Naive B cell (primary cell): ENCODE measurements at regions not wholly inside any gene's neighbourhood (a gene's known extent, or its start where the extent isn't known, plus 50 kb on each side); places are given as distances from the start of the nearest gene placed in this dataset.
A peak's percentile ranks its signal among the peaks of the same experiment; 100 is the strongest.

Source experiments
- ATAC-seq, 2 donors: fragments of 150-1000 bp; cut with Tn5 transposase; 2 replicates each; pipeline ENCODE4 v1.10.0; 2021; ENCODE audit warnings: low read depth in 2 of 2, mild to moderate bottlenecking in 2 of 2, moderate library complexity in 2 of 2
- DNase-seq: peaks from one replicate; pipeline ENCODE4 v3.0.0; 2022
- H3K27ac Mint-ChIP-seq, 6 donors: one replicate each; pipeline ENCODE4 v1.8.0; 2020 to 2022; ENCODE audit warnings: mild to moderate bottlenecking in 6 of 6, mixed read lengths in 6 of 6, moderate library complexity in 5 of 6, inconsistent platforms in 2 of 6
- H3K27me3 Mint-ChIP-seq, 3 donors: one replicate each; pipeline ENCODE4 v1.8.0; 2021 to 2022; ENCODE audit warnings: mixed read lengths in 3 of 3, mild to moderate bottlenecking in 1 of 3
- H3K36me3 Mint-ChIP-seq, 2 donors: one replicate each; pipeline ENCODE4 v1.8.0; 2020 to 2022; ENCODE audit warnings: mixed read lengths in 2 of 2, inconsistent platforms in 1 of 2, mild to moderate bottlenecking in 1 of 2
- H3K4me1 Mint-ChIP-seq, 3 donors: one replicate each; pipeline ENCODE4 v1.8.0; 2020 to 2022; ENCODE audit warnings: mixed read lengths in 3 of 3, inconsistent platforms in 1 of 3, mild to moderate bottlenecking in 1 of 3, moderate library complexity in 1 of 3
- H3K4me3 Mint-ChIP-seq, 8 donors: one replicate each; pipeline ENCODE4 v1.8.0; 2020 to 2022; ENCODE audit warnings: mild to moderate bottlenecking in 8 of 8, mixed read lengths in 8 of 8, moderate library complexity in 8 of 8, inconsistent platforms in 2 of 8
- H3K9me3 Mint-ChIP-seq, 7 donors: one replicate each; pipeline ENCODE4 v1.8.0; 2020 to 2022; ENCODE audit warnings: mixed read lengths in 7 of 7, mild to moderate bottlenecking in 5 of 7, inconsistent platforms in 2 of 7, moderate library complexity in 1 of 7

- Mint-ChIP-seq H3K27me3 (peaks cover 17 to 35% (median 18%) of the 10 kb centered on the region in 3 donors), H3K27ac (peak overlapping the region in 1 of 6 donors; percentile 38), H3K9me3 (peaks cover 0 to 12% (median 6%) of the 10 kb centered on the region in 7 donors), H3K4me1 (no peaks in the 10 kb centered on the region), H3K36me3 (peaks cover 0 to 7% of the 10 kb centered on the region in 2 donors), H3K4me3 (no peak overlapping the region)
- ATAC-seq (no peak), DNase-seq (no peak)
Observed at GRCh38 chr17:62913991-62914570, 52.0 kb upstream of the TANC2 start.

- Mint-ChIP-seq H3K4me3 (no peak overlapping the region), H3K9me3 (peaks cover 0 to 12% (median 6%) of the 10 kb centered on the region in 7 donors), H3K27ac (no peak overlapping the region), H3K27me3 (peaks cover 18 to 35% (median 18%) of the 10 kb centered on the region in 3 donors), H3K4me1 (no peaks in the 10 kb centered on the region), H3K36me3 (peaks cover 0 to 7% of the 10 kb centered on the region in 2 donors)
- DNase-seq (no peak), ATAC-seq (no peak)
Observed at GRCh38 chr17:62912363-62912762, 53.7 kb upstream of the TANC2 start.

GRCh38 chr17:62911114-62911513 is 54.9 kb upstream of the TANC2 start:
- peaks cover 18 to 35% (median 28%) of the 10 kb centered on the region in 3 donors for H3K27me3 Mint-ChIP-seq

GRCh38 chr17:62910277-62910676 is 55.8 kb upstream of the TANC2 start:
- H3K27ac Mint-ChIP-seq = no peak overlapping the region
- ATAC-seq = no peak
- no peak for DNase-seq
- H3K9me3 Mint-ChIP-seq = peaks cover 0 to 12% (median 6%) of the 10 kb centered on the region in 7 donors
- H3K36me3 Mint-ChIP-seq = peaks cover 0 to 7% of the 10 kb centered on the region in 2 donors
- H3K27me3 Mint-ChIP-seq = peaks cover 18 to 35% (median 28%) of the 10 kb centered on the region in 3 donors
- no peaks in the 10 kb centered on the region for H3K4me1 Mint-ChIP-seq
- no peak overlapping the region for H3K4me3 Mint-ChIP-seq

More at GRCh38 chr17:62911114-62911513, 54.9 kb upstream of the TANC2 start:
- Mint-ChIP-seq H3K4me1 (no peaks in the 10 kb centered on the region), H3K27ac (no peak overlapping the region), H3K9me3 (peaks cover 0 to 12% (median 6%) of the 10 kb centered on the region in 7 donors), H3K36me3 (peaks cover 0 to 7% of the 10 kb centered on the region in 2 donors), H3K4me3 (no peak overlapping the region)
- ATAC-seq = no peak
- no peak for DNase-seq

- H3K36me3 Mint-ChIP-seq = peaks cover 0 to 7% of the 10 kb centered on the region in 2 donors
- H3K4me3 Mint-ChIP-seq = no peak overlapping the region
- no peak for DNase-seq
Observed at GRCh38 chr17:62907961-62908360, 58.1 kb upstream of the TANC2 start.

GRCh38 chr17:62906881-62907280 is 59.2 kb upstream of the TANC2 start:
- peaks cover 10 to 25% (median 24%) of the 10 kb centered on the region in 3 donors for H3K27me3 Mint-ChIP-seq
- no peak overlapping the region for H3K4me3 Mint-ChIP-seq
- no peaks in the 10 kb centered on the region for H3K4me1 Mint-ChIP-seq
- H3K9me3 Mint-ChIP-seq = peaks cover 0 to 3% (median 0%) of the 10 kb centered on the region in 7 donors
- H3K27ac Mint-ChIP-seq = no peak overlapping the region
- DNase-seq (no peak), ATAC-seq (no peak)
- H3K36me3 Mint-ChIP-seq = no peaks in the 10 kb centered on the region

More at GRCh38 chr17:62907961-62908360, 58.1 kb upstream of the TANC2 start:
- peaks cover 10 to 20% (median 19%) of the 10 kb centered on the region in 3 donors for H3K27me3 Mint-ChIP-seq
- H3K9me3 Mint-ChIP-seq = peaks cover 0 to 12% (median 6%) of the 10 kb centered on the region in 7 donors
- ATAC-seq = no peak
- H3K4me1 Mint-ChIP-seq = no peaks in the 10 kb centered on the region
- no peak overlapping the region for H3K27ac Mint-ChIP-seq

GRCh38 chr17:62905233-62905632 is 60.8 kb upstream of the TANC2 start:
- H3K4me1 Mint-ChIP-seq = no peaks in the 10 kb centered on the region
- no peak for DNase-seq
- peaks cover 0 to 2% (median 0%) of the 10 kb centered on the region in 7 donors for H3K9me3 Mint-ChIP-seq
- peaks cover 10 to 19% (median 12%) of the 10 kb centered on the region in 3 donors for H3K27me3 Mint-ChIP-seq
- no peaks in the 10 kb centered on the region for H3K36me3 Mint-ChIP-seq
- H3K27ac Mint-ChIP-seq = no peak overlapping the region
- ATAC-seq = no peak
- no peak overlapping the region for H3K4me3 Mint-ChIP-seq

GRCh38 chr17:62902531-62903220 is 63.4 kb upstream of the TANC2 start:
- peaks cover 12 to 23% (median 16%) of the 10 kb centered on the region in 3 donors for H3K27me3 Mint-ChIP-seq
- H3K4me1 Mint-ChIP-seq = no peaks in the 10 kb centered on the region
- H3K9me3 Mint-ChIP-seq = no peaks in the 10 kb centered on the region
- peak overlapping the region in 1 of 6 donors; percentile 26 for H3K27ac Mint-ChIP-seq
- ATAC-seq (no peak), DNase-seq (no peak)
- H3K4me3 Mint-ChIP-seq = no peak overlapping the region
- no peaks in the 10 kb centered on the region for H3K36me3 Mint-ChIP-seq

GRCh38 chr17:62901544-62901943 is 64.5 kb upstream of the TANC2 start:
- Mint-ChIP-seq H3K4me1 (no peaks in the 10 kb centered on the region), H3K36me3 (no peaks in the 10 kb centered on the region), H3K27ac (no peak overlapping the region), H3K4me3 (no peak overlapping the region), H3K27me3 (peaks cover 13 to 23% (median 20%) of the 10 kb centered on the region in 3 donors), H3K9me3 (no peaks in the 10 kb centered on the region)
- DNase-seq (no peak), ATAC-seq (no peak)

GRCh38 chr17:62900096-62900495 is 65.9 kb upstream of the TANC2 start:
- ATAC-seq = no peak

GRCh38 chr17:62899361-62899760 is 66.7 kb upstream of the TANC2 start:
- Mint-ChIP-seq H3K36me3 (no peaks in the 10 kb centered on the region), H3K27ac (no peak overlapping the region), H3K4me1 (no peaks in the 10 kb centered on the region), H3K4me3 (peak overlapping the region in 1 of 8 donors; percentile 11), H3K27me3 (peaks cover 11 to 23% (median 20%) of the 10 kb centered on the region in 3 donors), H3K9me3 (no peaks in the 10 kb centered on the region)
- ATAC-seq (no peak), DNase-seq (no peak)

More at GRCh38 chr17:62900096-62900495, 65.9 kb upstream of the TANC2 start:
- H3K9me3 Mint-ChIP-seq = no peaks in the 10 kb centered on the region
- no peak overlapping the region for H3K27ac Mint-ChIP-seq
- no peaks in the 10 kb centered on the region for H3K4me1 Mint-ChIP-seq
- no peak overlapping the region for H3K4me3 Mint-ChIP-seq
- H3K27me3 Mint-ChIP-seq = peaks cover 11 to 23% (median 20%) of the 10 kb centered on the region in 3 donors
- no peaks in the 10 kb centered on the region for H3K36me3 Mint-ChIP-seq
- DNase-seq = no peak

- no peaks in the 10 kb centered on the region for H3K4me1 Mint-ChIP-seq
- ATAC-seq (no peak), DNase-seq (no peak)
- no peaks in the 10 kb centered on the region for H3K36me3 Mint-ChIP-seq
- no peak overlapping the region for H3K4me3 Mint-ChIP-seq
- peaks cover 11 to 23% (median 20%) of the 10 kb centered on the region in 3 donors for H3K27me3 Mint-ChIP-seq
- no peak overlapping the region for H3K27ac Mint-ChIP-seq
- no peaks in the 10 kb centered on the region for H3K9me3 Mint-ChIP-seq
Observed at GRCh38 chr17:62898239-62898864, 67.7 kb upstream of the TANC2 start.

GRCh38 chr17:62897706-62898105 is 68.3 kb upstream of the TANC2 start:
- H3K27ac Mint-ChIP-seq = no peak overlapping the region
- no peaks in the 10 kb centered on the region for H3K9me3 Mint-ChIP-seq
- H3K4me1 Mint-ChIP-seq = peaks cover 0 to 3% (median 0%) of the 10 kb centered on the region in 3 donors
- H3K4me3 Mint-ChIP-seq = no peak overlapping the region
- ATAC-seq = no peak
- peaks cover 6 to 19% (median 15%) of the 10 kb centered on the region in 3 donors for H3K27me3 Mint-ChIP-seq
- H3K36me3 Mint-ChIP-seq = no peaks in the 10 kb centered on the region
- DNase-seq = no peak
